ENCODE measurements at regions not wholly inside any gene's neighbourhood (a gene's known extent, or its start where the extent isn't known, plus 50 kb on each side); places are given as distances from the start of the nearest gene placed in this dataset.

DNA sequence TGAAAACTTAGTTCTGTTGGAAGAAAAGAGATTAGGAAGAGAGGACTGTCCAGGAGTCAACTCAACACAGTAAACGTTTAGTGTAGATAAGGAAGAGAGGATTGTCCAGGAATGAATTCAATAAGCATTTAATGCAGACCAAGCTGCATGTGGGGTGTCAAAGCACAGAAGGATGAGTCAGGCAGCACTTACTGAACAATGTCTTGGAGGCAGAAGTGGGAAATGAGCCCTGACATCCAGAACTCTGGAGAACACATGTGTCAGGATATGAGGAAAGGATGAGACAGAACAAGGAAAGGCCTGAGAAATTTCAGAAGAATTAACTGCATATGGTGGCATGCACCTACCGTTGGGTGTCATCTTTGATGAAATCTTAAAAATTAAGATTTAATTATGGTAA lies 429.2 kb upstream of the HTR2A start:
- TF ChIP-seq PRDM6 (tag by site-specific recombination; IDR thresholded peaks at IDR 0.05): no peak
- no peak for TF ChIP-seq SETDB1 (IDR thresholded peaks at IDR 0.05; ENCODE audit: insufficient read length, low read length)
- no peak for TF ChIP-seq ZBTB7A (tag by site-specific recombination; IDR thresholded peaks at IDR 0.05; ENCODE audit: low read depth)
- TF ChIP-seq ZNF449 (tag by site-specific recombination; IDR thresholded peaks at IDR 0.05): no peak
- no peak for TF ChIP-seq MEIS1 (CRISPR knock-in tag; IDR thresholded peaks at IDR 0.05; ENCODE audit: borderline replicate concordance)
- no peak for TF ChIP-seq CTCF (tag by site-specific recombination; IDR thresholded peaks at IDR 0.05)
- TF ChIP-seq ZNF423 (tag by site-specific recombination; IDR thresholded peaks at IDR 0.05): no peak
- TF ChIP-seq, protein P1, sequence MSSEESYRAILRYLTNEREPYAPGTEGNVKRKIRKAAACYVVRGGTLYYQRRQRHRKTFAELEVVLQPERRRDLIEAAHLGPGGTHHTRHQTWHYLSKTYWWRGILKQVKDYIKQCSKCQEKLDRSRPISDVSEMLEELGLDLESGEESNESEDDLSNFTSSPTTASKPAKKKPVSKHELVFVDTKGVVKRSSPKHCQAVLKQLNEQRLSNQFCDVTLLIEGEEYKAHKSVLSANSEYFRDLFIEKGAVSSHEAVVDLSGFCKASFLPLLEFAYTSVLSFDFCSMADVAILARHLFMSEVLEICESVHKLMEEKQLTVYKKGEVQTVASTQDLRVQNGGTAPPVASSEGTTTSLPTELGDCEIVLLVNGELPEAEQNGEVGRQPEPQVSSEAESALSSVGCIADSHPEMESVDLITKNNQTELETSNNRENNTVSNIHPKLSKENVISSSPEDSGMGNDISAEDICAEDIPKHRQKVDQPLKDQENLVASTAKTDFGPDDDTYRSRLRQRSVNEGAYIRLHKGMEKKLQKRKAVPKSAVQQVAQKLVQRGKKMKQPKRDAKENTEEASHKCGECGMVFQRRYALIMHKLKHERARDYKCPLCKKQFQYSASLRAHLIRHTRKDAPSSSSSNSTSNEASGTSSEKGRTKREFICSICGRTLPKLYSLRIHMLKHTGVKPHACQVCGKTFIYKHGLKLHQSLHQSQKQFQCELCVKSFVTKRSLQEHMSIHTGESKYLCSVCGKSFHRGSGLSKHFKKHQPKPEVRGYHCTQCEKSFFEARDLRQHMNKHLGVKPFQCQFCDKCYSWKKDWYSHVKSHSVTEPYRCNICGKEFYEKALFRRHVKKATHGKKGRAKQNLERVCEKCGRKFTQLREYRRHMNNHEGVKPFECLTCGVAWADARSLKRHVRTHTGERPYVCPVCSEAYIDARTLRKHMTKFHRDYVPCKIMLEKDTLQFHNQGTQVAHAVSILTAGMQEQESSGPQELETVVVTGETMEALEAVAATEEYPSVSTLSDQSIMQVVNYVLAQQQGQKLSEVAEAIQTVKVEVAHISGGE (tag by site-specific recombination; conservative IDR thresholded peaks at IDR 0.05; ENCODE audit: low read depth): no peak
- TF ChIP-seq ZBTB1 (tag by site-specific recombination; IDR thresholded peaks at IDR 0.05): no peak
- no peak for TF ChIP-seq PBX3 (CRISPR knock-in tag; IDR thresholded peaks at IDR 0.05)
